Gastroesophageal sphincter (tissue), 4 donors: ENCODE measurements at regions not wholly inside any gene's neighbourhood (a gene's known extent, or its start where the extent isn't known, plus 50 kb on each side); places are given as distances from the start of the nearest gene placed in this dataset.

Experiments
- small RNA-seq, 4 donors: library from RNA; depleted of rRNA; stranded (forward); fragments of <200 nt; gene quantifications; one replicate each; pipeline ENCODE3, GENCODE V24; 2016

Small RNAs in the stretch of these regions (small RNA-seq; reads per million reads assigned to genes)
- 0 reads per million in 4 donors for gene RNA5SP431
